ENCODE measurements at regions not wholly inside any gene's neighbourhood (a gene's known extent, or its start where the extent isn't known, plus 50 kb on each side); places are given as distances from the start of the nearest gene placed in this dataset.

- Histone ChIP-seq H3K4me2 (ENCODE audit: insufficient read depth, low read length) (no peak overlapping the region), H3K9me3 (ENCODE audit: low read depth, low read length) (no peaks in the 10 kb centered on the region), H2AFZ (ENCODE audit: low read length) (no peak overlapping the region), H3K27me3 (ENCODE audit: insufficient read depth, low read length) (no peaks in the 10 kb centered on the region), H3K4me1 (ENCODE audit: insufficient read depth, low read length) (no peaks in the 10 kb centered on the region), H3K79me2 (ENCODE audit: insufficient read depth, low read length) (no peaks in the 10 kb centered on the region), H3K36me3 (ENCODE audit: insufficient read depth, low read length) (no peaks in the 10 kb centered on the region), H4K20me1 (ENCODE audit: insufficient read depth, low read length) (no peaks in the 10 kb centered on the region), H3K27ac (ENCODE audit: low read depth, low read length) (no peak overlapping the region), H3K4me3 (ENCODE audit: insufficient read depth, low read length) (no peak overlapping the region)
- TF ChIP-seq CTCF (IDR thresholded peaks at IDR 0.05; ENCODE audit: extremely low read depth, low read depth, low read length): no peak
- DNase-seq (ENCODE audit: insufficient read length, low spot score, missing footprints): no peak
Observed at GRCh38 chr6:148035806-148036390, 306.7 kb upstream of the SASH1 start.

GRCh38 chr6:148037496-148037895 lies 305.1 kb upstream of the SASH1 start:
- Histone ChIP-seq H2AFZ (ENCODE audit: low read length) (no peak overlapping the region), H3K36me3 (ENCODE audit: insufficient read depth, low read length) (no peaks in the 10 kb centered on the region), H3K27ac (ENCODE audit: low read depth, low read length) (no peak overlapping the region), H3K9me3 (ENCODE audit: low read depth, low read length) (no peaks in the 10 kb centered on the region), H3K79me2 (ENCODE audit: insufficient read depth, low read length) (no peaks in the 10 kb centered on the region), H4K20me1 (ENCODE audit: insufficient read depth, low read length) (no peaks in the 10 kb centered on the region), H3K4me2 (ENCODE audit: insufficient read depth, low read length) (no peak overlapping the region), H3K4me3 (ENCODE audit: insufficient read depth, low read length) (no peak overlapping the region), H3K27me3 (ENCODE audit: insufficient read depth, low read length) (no peaks in the 10 kb centered on the region), H3K4me1 (ENCODE audit: insufficient read depth, low read length) (no peaks in the 10 kb centered on the region)
- TF ChIP-seq CTCF (IDR thresholded peaks at IDR 0.05; ENCODE audit: extremely low read depth, low read depth, low read length): no peak
- peak; percentile 64 for DNase-seq (ENCODE audit: insufficient read length, low spot score, missing footprints)

- no peak overlapping the region for H3K4me2 ChIP-seq (ENCODE audit: insufficient read depth, low read length)
- H3K27me3 ChIP-seq (ENCODE audit: insufficient read depth, low read length): no peaks in the 10 kb centered on the region
- no peaks in the 10 kb centered on the region for H3K9me3 ChIP-seq (ENCODE audit: low read depth, low read length)
- H3K79me2 ChIP-seq (ENCODE audit: insufficient read depth, low read length): no peaks in the 10 kb centered on the region
- H3K4me1 ChIP-seq (ENCODE audit: insufficient read depth, low read length): no peaks in the 10 kb centered on the region
- no peaks in the 10 kb centered on the region for H4K20me1 ChIP-seq (ENCODE audit: insufficient read depth, low read length)
- DNase-seq (ENCODE audit: insufficient read length, low spot score, missing footprints): no peak
- no peak overlapping the region for H3K27ac ChIP-seq (ENCODE audit: low read depth, low read length)
- no peak for TF ChIP-seq CTCF (IDR thresholded peaks at IDR 0.05; ENCODE audit: extremely low read depth, low read depth, low read length)
- H3K4me3 ChIP-seq (ENCODE audit: insufficient read depth, low read length): no peak overlapping the region
- no peaks in the 10 kb centered on the region for H3K36me3 ChIP-seq (ENCODE audit: insufficient read depth, low read length)
- H2AFZ ChIP-seq (ENCODE audit: low read length): no peak overlapping the region
Observed at GRCh38 chr6:148041546-148041945, 301.1 kb upstream of the SASH1 start.

GRCh38 chr6:148042536-148042935 lies 300.1 kb upstream of the SASH1 start:
- no peak for DNase-seq (ENCODE audit: insufficient read length, low spot score, missing footprints)
- H3K4me1 ChIP-seq (ENCODE audit: insufficient read depth, low read length): no peaks in the 10 kb centered on the region
- H3K27ac ChIP-seq (ENCODE audit: low read depth, low read length): no peak overlapping the region
- no peak for TF ChIP-seq CTCF (IDR thresholded peaks at IDR 0.05; ENCODE audit: extremely low read depth, low read depth, low read length)
- no peaks in the 10 kb centered on the region for H4K20me1 ChIP-seq (ENCODE audit: insufficient read depth, low read length)
- no peaks in the 10 kb centered on the region for H3K36me3 ChIP-seq (ENCODE audit: insufficient read depth, low read length)
- no peaks in the 10 kb centered on the region for H3K27me3 ChIP-seq (ENCODE audit: insufficient read depth, low read length)
- no peaks in the 10 kb centered on the region for H3K9me3 ChIP-seq (ENCODE audit: low read depth, low read length)
- no peak overlapping the region for H2AFZ ChIP-seq (ENCODE audit: low read length)
- no peaks in the 10 kb centered on the region for H3K79me2 ChIP-seq (ENCODE audit: insufficient read depth, low read length)
- H3K4me3 ChIP-seq (ENCODE audit: insufficient read depth, low read length): no peak overlapping the region
- H3K4me2 ChIP-seq (ENCODE audit: insufficient read depth, low read length): no peak overlapping the region

Measured in osteoblast (primary cell).